GM23338 (cell line): ENCODE measurements at regions not wholly inside any gene's neighbourhood (a gene's known extent, or its start where the extent isn't known, plus 50 kb on each side); places are given as distances from the start of the nearest gene placed in this dataset.

Experiments used
- ATAC-seq: fragments of 200-7000 bp; cut with Tn5 transposase; 3 replicates; pipeline ENCODE4 v1.9.1; 2020
- DNase-seq: peaks from one replicate; pipeline ENCODE4 v3.0.0-alpha.2; 2015; ENCODE audit warnings: low spot score
- H2AFZ ChIP-seq: fragments of 200-600 bp; sonication (generic); 2 replicates; pipeline ENCODE4 v1.8.0; 2016; ENCODE audit warnings: antibody characterized with exemption, mild to moderate bottlenecking, moderate library complexity
- H3F3A ChIP-seq: fragments of 200-600 bp; sonication (generic); replicated peaks from 2 replicates; pipeline ENCODE4 v1.8.0; 2017; ENCODE audit warnings: antibody characterized with exemption, mixed run types, low read depth
- H3K27ac ChIP-seq: fragments of 200-600 bp; sonication (generic); 2 replicates; pipeline ENCODE4 v1.6.1; 2016; ENCODE audit warnings: low read depth
- H3K27me3 ChIP-seq: fragments of 200-600 bp; sonication (generic); 2 replicates; pipeline ENCODE4 v1.8.0; 2016; ENCODE audit warnings: mild to moderate bottlenecking, mixed run types, moderate library complexity; ENCODE audit not compliant: insufficient read depth
- H3K36me3 ChIP-seq: fragments of 200-600 bp; sonication (generic); 2 replicates; pipeline ENCODE4 v1.8.0; 2016; ENCODE audit warnings: mild to moderate bottlenecking; ENCODE audit not compliant: insufficient read depth
- H3K4me1 ChIP-seq: fragments of 200-600 bp; sonication (generic); 2 replicates; pipeline ENCODE4 v1.8.0; 2016; ENCODE audit warnings: mild to moderate bottlenecking, moderate library complexity; ENCODE audit not compliant: insufficient read depth
- H3K4me2 ChIP-seq: fragments of 200-600 bp; sonication (generic); 2 replicates; pipeline ENCODE4 v1.7.1; 2017; ENCODE audit warnings: mixed run types
- H3K4me3 ChIP-seq: fragments of 200-600 bp; sonication (generic); 2 replicates; pipeline ENCODE4 v1.6.1; 2016; ENCODE audit warnings: mixed run types
- H3K79me2 ChIP-seq: fragments of 200-600 bp; sonication (generic); replicated peaks from 2 replicates; pipeline ENCODE4 v1.8.0; 2017; ENCODE audit warnings: mild to moderate bottlenecking; ENCODE audit not compliant: insufficient read depth
- H3K9me2 ChIP-seq: fragments of 200-600 bp; sonication (generic); 2 replicates; pipeline ENCODE4 v1.8.0; 2017; ENCODE audit not compliant: insufficient read depth
- H4K20me1 ChIP-seq: fragments of 200-600 bp; sonication (generic); replicated peaks from 2 replicates; pipeline ENCODE4 v1.8.0; 2017; ENCODE audit warnings: mild to moderate bottlenecking; ENCODE audit not compliant: insufficient read depth
- H3K27ac Mint-ChIP-seq: 2 replicates; pipeline ENCODE4 v1.8.0; 2020; ENCODE audit warnings: inconsistent platforms, mild to moderate bottlenecking, moderate library complexity, mixed read lengths
- H3K27me3 Mint-ChIP-seq: 3 replicates; pipeline ENCODE4 v1.8.0; 2022; ENCODE audit warnings: low read depth, mild to moderate bottlenecking, moderate library complexity, mixed read lengths, inconsistent platforms; ENCODE audit not compliant: insufficient read depth, poor library complexity
- H3K36me3 Mint-ChIP-seq: 3 replicates; pipeline ENCODE4 v1.8.0; 2021; ENCODE audit warnings: low read depth, mild to moderate bottlenecking, inconsistent platforms, moderate library complexity, mixed read lengths
- H3K4me1 Mint-ChIP-seq: 3 replicates; pipeline ENCODE4 v1.8.0; 2020; ENCODE audit warnings: mild to moderate bottlenecking, inconsistent platforms, mixed read lengths
- H3K4me3 Mint-ChIP-seq: 3 replicates; pipeline ENCODE4 v1.8.0; 2021; ENCODE audit warnings: moderate library complexity, mild to moderate bottlenecking, inconsistent platforms, mixed read lengths
- H3K9me3 Mint-ChIP-seq: 3 replicates; pipeline ENCODE4 v1.8.0; 2020; ENCODE audit warnings: moderate library complexity, mild to moderate bottlenecking, inconsistent platforms, mixed read lengths
- CREB1 ChIP-seq: fragments of 250-450 bp; sonication (Bioruptor Pico); IDR thresholded peaks from 2 replicates; pipeline ENCODE4 v1.5.0; 2020; ENCODE audit warnings: low read depth, mild to moderate bottlenecking, moderate library complexity
- NANOG ChIP-seq: IDR thresholded peaks from 2 replicates; pipeline ENCODE4 v1.6.1; 2016; ENCODE audit warnings: antibody characterized with exemption, borderline replicate concordance
- TF ChIP-seq, protein P1 (sequence below): fragments of 250-450 bp; sonication (Bioruptor Pico); IDR thresholded peaks from 2 replicates; pipeline ENCODE4 v1.5.0; 2020; ENCODE audit warnings: mild to moderate bottlenecking, moderate library complexity

DNA sequence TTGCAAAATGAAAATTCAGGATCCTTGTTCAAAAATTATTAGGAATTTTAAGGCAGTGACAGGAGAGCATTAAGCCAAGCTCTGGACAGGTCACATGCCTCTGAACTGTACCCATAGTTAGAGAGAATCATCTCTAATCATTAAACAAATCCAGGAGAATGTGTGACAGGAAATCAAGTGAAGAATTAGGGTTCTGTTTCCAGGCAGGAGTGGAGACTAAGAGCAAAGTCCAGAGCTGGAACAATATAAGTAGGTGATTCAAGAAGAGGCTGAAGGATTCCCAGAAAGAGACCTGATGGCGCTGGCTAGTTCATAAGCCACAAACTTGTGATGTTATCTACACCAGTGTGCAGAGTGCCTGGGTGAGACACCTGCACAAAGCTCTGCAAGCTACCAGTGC is 104.6 kb upstream of the PRKG2 start (continued):
- no peak for TF ChIP-seq NANOG
- no peak for TF ChIP-seq CREB1

DNA sequence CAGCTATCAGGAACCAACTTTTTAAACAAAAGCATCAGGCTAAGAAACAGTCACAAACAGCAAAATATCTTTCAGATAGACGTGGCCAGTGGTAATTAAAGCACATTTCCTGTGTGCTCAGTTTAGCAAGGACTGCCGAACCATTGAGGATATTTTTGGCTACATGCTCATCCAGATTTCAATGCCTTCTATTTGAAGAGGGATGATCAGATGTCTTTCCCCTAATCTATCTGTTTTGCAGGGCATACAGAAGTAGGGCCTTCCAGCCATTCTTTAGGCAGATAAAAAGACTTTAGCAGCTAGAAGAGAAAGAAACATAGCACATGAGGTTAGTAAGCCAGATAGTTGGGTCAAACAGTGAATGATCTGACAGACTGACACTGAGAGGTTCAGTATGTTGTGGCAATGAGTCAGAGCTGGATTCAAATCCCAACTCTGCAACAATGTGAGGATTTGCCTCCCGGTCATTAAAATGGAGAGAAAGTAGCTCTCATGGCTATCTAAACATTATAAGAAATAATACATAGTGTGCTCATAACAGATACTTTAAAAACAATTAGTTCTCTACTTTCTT is 100.0 kb upstream of the PRKG2 start:
- H3K27me3 Mint-ChIP-seq = no peaks in the 10 kb centered on the region
- H3K36me3 Mint-ChIP-seq = no peaks in the 10 kb centered on the region
- Histone ChIP-seq H4K20me1 (no peaks in the 10 kb centered on the region), H3K4me2 (no peak overlapping the region), H3K9me2 (peaks cover 5% of the 10 kb centered on the region; the same call in 1 of the 2 replicates), H3K27ac (no peak overlapping the region), H3K27me3 (no peaks in the 10 kb centered on the region), H3K4me1 (no peaks in the 10 kb centered on the region), H3K36me3 (no peaks in the 10 kb centered on the region), H2AFZ (peak overlapping the region; percentile 24; the same call in 1 of the 2 replicates), H3K79me2 (no peaks in the 10 kb centered on the region), H3F3A (no peaks in the 10 kb centered on the region), H3K4me3 (no peak overlapping the region)
- no peaks in the 10 kb centered on the region for H3K9me3 Mint-ChIP-seq
- H3K4me1 Mint-ChIP-seq = no peaks in the 10 kb centered on the region
- TF ChIP-seq, protein P1, sequence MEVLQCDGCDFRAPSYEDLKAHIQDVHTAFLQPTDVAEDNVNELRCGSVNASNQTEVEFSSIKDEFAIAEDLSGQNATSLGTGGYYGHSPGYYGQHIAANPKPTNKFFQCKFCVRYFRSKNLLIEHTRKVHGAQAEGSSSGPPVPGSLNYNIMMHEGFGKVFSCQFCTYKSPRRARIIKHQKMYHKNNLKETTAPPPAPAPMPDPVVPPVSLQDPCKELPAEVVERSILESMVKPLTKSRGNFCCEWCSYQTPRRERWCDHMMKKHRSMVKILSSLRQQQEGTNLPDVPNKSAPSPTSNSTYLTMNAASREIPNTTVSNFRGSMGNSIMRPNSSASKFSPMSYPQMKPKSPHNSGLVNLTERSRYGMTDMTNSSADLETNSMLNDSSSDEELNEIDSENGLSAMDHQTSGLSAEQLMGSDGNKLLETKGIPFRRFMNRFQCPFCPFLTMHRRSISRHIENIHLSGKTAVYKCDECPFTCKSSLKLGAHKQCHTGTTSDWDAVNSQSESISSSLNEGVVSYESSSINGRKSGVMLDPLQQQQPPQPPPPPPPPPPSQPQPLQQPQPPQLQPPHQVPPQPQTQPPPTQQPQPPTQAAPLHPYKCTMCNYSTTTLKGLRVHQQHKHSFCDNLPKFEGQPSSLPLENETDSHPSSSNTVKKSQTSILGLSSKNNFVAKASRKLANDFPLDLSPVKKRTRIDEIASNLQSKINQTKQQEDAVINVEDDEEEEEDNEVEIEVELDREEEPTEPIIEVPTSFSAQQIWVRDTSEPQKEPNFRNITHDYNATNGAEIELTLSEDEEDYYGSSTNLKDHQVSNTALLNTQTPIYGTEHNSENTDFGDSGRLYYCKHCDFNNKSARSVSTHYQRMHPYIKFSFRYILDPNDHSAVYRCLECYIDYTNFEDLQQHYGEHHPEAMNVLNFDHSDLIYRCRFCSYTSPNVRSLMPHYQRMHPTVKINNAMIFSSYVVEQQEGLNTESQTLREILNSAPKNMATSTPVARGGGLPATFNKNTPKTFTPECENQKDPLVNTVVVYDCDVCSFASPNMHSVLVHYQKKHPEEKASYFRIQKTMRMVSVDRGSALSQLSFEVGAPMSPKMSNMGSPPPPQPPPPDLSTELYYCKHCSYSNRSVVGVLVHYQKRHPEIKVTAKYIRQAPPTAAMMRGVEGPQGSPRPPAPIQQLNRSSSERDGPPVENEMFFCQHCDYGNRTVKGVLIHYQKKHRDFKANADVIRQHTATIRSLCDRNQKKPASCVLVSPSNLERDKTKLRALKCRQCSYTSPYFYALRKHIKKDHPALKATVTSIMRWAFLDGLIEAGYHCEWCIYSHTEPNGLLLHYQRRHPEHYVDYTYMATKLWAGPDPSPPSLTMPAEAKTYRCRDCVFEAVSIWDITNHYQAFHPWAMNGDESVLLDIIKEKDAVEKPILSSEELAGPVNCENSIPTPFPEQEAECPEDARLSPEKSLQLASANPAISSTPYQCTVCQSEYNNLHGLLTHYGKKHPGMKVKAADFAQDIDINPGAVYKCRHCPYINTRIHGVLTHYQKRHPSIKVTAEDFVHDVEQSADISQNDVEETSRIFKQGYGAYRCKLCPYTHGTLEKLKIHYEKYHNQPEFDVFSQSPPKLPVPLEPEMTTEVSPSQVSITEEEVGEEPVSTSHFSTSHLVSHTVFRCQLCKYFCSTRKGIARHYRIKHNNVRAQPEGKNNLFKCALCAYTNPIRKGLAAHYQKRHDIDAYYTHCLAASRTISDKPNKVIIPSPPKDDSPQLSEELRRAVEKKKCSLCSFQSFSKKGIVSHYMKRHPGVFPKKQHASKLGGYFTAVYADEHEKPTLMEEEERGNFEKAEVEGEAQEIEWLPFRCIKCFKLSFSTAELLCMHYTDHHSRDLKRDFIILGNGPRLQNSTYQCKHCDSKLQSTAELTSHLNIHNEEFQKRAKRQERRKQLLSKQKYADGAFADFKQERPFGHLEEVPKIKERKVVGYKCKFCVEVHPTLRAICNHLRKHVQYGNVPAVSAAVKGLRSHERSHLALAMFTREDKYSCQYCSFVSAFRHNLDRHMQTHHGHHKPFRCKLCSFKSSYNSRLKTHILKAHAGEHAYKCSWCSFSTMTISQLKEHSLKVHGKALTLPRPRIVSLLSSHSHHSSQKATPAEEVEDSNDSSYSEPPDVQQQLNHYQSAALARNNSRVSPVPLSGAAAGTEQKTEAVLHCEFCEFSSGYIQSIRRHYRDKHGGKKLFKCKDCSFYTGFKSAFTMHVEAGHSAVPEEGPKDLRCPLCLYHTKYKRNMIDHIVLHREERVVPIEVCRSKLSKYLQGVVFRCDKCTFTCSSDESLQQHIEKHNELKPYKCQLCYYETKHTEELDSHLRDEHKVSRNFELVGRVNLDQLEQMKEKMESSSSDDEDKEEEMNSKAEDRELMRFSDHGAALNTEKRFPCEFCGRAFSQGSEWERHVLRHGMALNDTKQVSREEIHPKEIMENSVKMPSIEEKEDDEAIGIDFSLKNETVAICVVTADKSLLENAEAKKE (CRISPR knock-in tag) = no peak
- ATAC-seq = no peak
- H3K4me3 Mint-ChIP-seq = no peak overlapping the region
- no peak overlapping the region for H3K27ac Mint-ChIP-seq
- no peak for DNase-seq
